Esophagus (tissue), 2 donors: ENCODE measurements at regions not wholly inside any gene's neighbourhood (a gene's known extent, or its start where the extent isn't known, plus 50 kb on each side); places are given as distances from the start of the nearest gene placed in this dataset.

Experiments used
- H3K27ac ChIP-seq, 2 donors: one replicate each; pipeline ENCODE4 v1.5.1; 2013; ENCODE audit warnings: low read depth in 2 of 2, mild to moderate bottlenecking in 2 of 2, inconsistent platforms in 1 of 2, low read length in 1 of 2, moderate library complexity in 1 of 2
- H3K27me3 ChIP-seq, 2 donors: one replicate each; pipeline ENCODE4 v1.6.1; 2013; ENCODE audit warnings: low read length in 2 of 2, control low read depth in 1 of 2, mild to moderate bottlenecking in 1 of 2; ENCODE audit not compliant: insufficient read depth in 2 of 2, control insufficient read depth in 1 of 2
- H3K36me3 ChIP-seq, 2 donors: one replicate each; pipeline ENCODE4 v1.6.1; 2013; ENCODE audit warnings: low read length in 1 of 2; ENCODE audit not compliant: control insufficient read depth in 2 of 2, insufficient read depth in 2 of 2
- H3K4me1 ChIP-seq, 2 donors: one replicate each; pipeline ENCODE4 v1.6.1; 2013; ENCODE audit warnings: low read length in 1 of 2; ENCODE audit not compliant: control insufficient read depth in 2 of 2, insufficient read depth in 2 of 2
- H3K4me3 ChIP-seq, 2 donors: one replicate each; pipeline ENCODE4 v1.5.1; 2013; ENCODE audit warnings: low read length in 2 of 2, mild to moderate bottlenecking in 2 of 2, low read depth in 1 of 2, moderate library complexity in 1 of 2
- H3K9me3 ChIP-seq, 2 donors: one replicate each; pipeline ENCODE4 v1.6.1; 2013; ENCODE audit warnings: mild to moderate bottlenecking in 2 of 2, low read depth in 1 of 2, low read length in 1 of 2, moderate library complexity in 1 of 2; ENCODE audit not compliant: control insufficient read depth in 2 of 2, insufficient read depth in 1 of 2
- WGBS, 2 donors: extraction: QIAGEN DNeasy Blood & Tissue Kit; methylation state at CpG; one replicate each; pipeline ENCODE4 v1.1.7; 2013; 5-methylcytosine and 5-hydroxymethylcytosine counted together
- donor health status: healthy with polysubstance abuse.
- donor health status: Bipolar disorder and iron deficiency.

DNA sequence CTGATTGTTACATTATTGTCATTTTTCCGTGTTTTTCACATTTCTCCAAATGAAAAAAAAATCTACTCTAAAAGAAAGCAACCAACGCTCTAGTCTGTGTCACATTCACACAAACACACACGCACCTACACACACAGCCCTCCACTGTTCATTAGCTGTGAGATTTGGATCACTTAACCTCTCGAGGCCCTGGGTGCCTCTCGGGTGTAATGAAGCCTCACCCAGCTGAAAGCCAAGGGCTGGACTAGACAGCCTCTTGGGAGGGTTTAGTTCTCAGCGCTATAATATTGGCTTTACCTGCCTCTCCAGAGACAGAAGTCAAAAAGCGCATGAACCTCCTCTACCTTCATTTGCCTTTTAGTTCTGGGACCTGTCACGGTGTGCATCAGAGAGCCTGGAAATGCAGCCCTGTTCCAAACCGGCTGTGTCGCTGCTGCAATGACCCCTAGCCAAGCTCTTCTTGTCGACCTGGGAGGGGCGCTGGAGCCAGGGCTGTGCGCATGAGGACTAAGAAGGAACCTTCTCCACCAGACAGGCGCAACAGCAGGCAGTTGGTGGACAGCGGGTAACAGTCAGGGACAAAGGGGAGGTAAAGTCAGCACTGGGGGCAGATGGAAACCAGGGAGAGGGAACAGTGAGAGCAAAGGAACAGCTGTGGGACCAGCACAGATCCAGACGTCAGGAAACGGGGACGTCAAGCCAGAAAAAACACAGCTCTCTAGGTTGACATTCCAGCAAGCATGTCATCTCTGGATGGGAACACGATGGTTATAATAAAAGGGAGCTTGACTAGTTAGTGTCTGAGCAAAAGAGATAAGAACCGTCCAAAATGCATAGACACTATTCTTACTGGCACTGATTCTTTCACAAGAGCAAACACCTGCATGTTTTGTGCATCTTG, 375.9 kb downstream of the EFNB2 start:
- 85 to 86% methylated on average over 20 of the region's 20 CpGs for WGBS, 2 donors
- H3K36me3 ChIP-seq, result no peaks in the 10 kb centered on the region
- H3K4me1 ChIP-seq, result no peaks in the 10 kb centered on the region
- H3K27me3 ChIP-seq, result no peaks in the 10 kb centered on the region
- H3K27ac ChIP-seq, result no peak overlapping the region
- no peaks in the 10 kb centered on the region for H3K9me3 ChIP-seq
- no peak overlapping the region for H3K4me3 ChIP-seq

DNA sequence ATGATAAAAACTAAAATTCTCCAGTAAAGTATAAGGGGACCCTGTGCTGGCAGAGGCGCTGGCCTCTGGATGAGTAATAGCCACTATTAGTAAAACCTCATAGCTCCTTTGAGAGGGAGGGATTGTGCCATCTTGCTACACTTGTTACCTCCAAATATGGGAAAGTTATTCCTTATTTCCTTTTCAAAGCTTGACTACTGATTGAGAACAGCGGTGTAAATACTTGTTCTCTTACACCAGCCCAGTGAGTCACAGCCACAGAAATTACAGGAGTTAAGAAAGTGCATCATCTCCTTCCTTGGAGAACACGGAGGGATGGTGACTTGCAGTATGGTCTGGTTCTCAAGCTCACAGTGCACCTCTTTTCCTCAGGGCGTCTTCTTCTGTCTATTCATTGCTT, 379.0 kb downstream of the EFNB2 start:
- no peaks in the 10 kb centered on the region for H3K9me3 ChIP-seq
- H3K36me3 ChIP-seq, result no peaks in the 10 kb centered on the region
- WGBS, 2 donors, result 75 to 80% methylated on average over 4 of the region's 4 CpGs

DNA sequence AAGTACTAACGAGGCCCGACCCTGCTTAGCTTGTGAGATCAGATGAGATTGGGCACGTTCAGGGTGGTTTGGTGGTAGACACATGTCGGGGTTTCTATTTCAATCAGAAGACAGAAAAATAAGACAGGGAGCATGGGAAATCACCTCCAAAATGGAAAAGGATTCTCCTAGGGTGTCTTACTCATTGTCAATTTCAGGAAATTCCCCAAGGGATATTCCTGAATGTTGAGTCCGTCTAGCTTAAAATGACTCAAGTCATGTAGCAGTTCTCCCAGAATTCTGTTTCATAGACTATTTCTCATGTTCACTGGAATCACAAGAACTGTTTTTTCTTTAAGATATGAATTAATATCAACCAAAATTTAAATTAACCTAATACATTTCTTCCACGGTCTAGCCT, 380.1 kb downstream of the EFNB2 start:
- H3K27ac ChIP-seq, result no peak overlapping the region
- no peaks in the 10 kb centered on the region for H3K27me3 ChIP-seq
- H3K36me3 ChIP-seq, result no peaks in the 10 kb centered on the region
- WGBS, 2 donors, result 71 to 78% methylated on average over 6 of the region's 6 CpGs
- H3K9me3 ChIP-seq, result no peaks in the 10 kb centered on the region
- peaks cover 0 to 6% of the 10 kb centered on the region in 2 donors for H3K4me1 ChIP-seq
- no peak overlapping the region for H3K4me3 ChIP-seq

More for the DNA sequence above, 379.0 kb downstream of the EFNB2 start:
- no peak overlapping the region for H3K27ac ChIP-seq
- no peak overlapping the region for H3K4me3 ChIP-seq
- no peaks in the 10 kb centered on the region for H3K27me3 ChIP-seq
- peaks cover 0 to 3% of the 10 kb centered on the region in 2 donors for H3K4me1 ChIP-seq

DNA sequence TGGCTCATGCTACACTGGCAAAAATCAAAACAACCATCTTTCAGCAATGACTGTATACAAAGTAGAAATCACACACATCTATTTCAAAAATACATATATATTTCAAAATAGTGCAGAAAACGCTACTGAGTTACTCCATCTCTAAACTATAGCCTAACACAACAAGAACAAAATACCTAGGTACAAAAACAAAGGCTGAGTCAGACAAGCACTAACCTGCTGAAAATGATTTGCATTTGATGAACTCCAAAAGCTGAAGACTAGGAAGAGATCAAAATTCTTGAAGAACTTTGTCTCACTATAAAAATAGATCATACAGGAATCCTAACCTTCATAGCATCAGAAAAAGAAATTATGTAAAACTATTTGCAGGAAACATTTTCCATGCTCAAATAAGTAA, 381.6 kb downstream of the EFNB2 start:
- H3K36me3 ChIP-seq, result no peaks in the 10 kb centered on the region
- peaks cover 0 to 6% of the 10 kb centered on the region in 2 donors for H3K4me1 ChIP-seq
- 47 to 52% methylated on average over 1 of the region's 1 CpG for WGBS, 2 donors
- H3K27me3 ChIP-seq, result no peaks in the 10 kb centered on the region
- no peak overlapping the region for H3K27ac ChIP-seq
- H3K9me3 ChIP-seq, result no peaks in the 10 kb centered on the region
- no peak overlapping the region for H3K4me3 ChIP-seq

DNA sequence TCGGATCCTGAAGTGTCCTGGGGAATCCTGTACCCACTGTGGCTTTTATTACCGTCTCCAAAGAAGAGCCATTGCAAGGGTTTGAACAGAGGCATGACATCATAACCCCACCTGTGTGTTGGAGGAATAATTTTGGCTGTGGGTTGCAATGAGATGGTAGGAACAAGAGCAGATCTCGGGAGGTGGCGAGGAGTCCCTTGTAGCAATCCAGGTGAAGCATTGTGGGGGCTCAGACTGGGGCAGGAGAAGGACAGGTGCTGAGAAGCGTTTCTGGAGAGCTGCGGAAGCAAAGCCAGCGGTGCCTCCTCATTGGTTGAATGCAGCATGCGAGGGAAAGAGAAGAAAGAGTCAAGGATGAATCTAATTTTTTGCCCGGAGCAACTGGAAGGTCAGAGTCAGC, 382.4 kb downstream of the EFNB2 start:
- Histone ChIP-seq H3K36me3 (no peaks in the 10 kb centered on the region), H3K27me3 (no peaks in the 10 kb centered on the region), H3K27ac (no peak overlapping the region), H3K4me1 (peaks cover 0 to 6% of the 10 kb centered on the region in 2 donors), H3K4me3 (no peak overlapping the region), H3K9me3 (no peaks in the 10 kb centered on the region)
- 89 to 91% methylated on average over 9 of the region's 9 CpGs for WGBS, 2 donors

DNA sequence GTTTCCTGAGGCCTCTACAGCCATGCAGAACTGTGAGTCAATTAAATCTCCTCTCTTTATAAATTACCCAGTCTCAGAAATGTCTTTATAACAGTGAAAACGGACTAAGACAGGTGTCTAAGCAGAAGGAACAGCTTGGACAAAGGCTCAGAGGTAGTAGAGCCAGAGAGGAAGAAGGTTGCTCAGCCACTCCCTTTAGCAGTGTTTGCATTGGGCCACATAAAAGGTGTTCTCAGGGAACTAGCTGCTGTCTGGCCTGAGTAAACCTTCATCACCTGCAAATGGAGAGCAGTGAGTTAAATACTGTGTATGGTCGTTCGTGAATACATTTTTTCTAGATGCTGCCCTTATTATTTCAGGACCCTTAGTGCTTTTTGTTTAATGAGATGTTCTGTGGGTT, 383.4 kb downstream of the EFNB2 start:
- peaks cover 0 to 6% of the 10 kb centered on the region in 2 donors for H3K4me1 ChIP-seq
- no peaks in the 10 kb centered on the region for H3K36me3 ChIP-seq
- peak overlapping the region in 1 of 2 donors; percentile 31 for H3K27ac ChIP-seq
- H3K4me3 ChIP-seq, result no peak overlapping the region
- no peaks in the 10 kb centered on the region for H3K27me3 ChIP-seq
- no peaks in the 10 kb centered on the region for H3K9me3 ChIP-seq
- WGBS, 2 donors, result 74 to 76% methylated on average over 3 of the region's 3 CpGs

DNA sequence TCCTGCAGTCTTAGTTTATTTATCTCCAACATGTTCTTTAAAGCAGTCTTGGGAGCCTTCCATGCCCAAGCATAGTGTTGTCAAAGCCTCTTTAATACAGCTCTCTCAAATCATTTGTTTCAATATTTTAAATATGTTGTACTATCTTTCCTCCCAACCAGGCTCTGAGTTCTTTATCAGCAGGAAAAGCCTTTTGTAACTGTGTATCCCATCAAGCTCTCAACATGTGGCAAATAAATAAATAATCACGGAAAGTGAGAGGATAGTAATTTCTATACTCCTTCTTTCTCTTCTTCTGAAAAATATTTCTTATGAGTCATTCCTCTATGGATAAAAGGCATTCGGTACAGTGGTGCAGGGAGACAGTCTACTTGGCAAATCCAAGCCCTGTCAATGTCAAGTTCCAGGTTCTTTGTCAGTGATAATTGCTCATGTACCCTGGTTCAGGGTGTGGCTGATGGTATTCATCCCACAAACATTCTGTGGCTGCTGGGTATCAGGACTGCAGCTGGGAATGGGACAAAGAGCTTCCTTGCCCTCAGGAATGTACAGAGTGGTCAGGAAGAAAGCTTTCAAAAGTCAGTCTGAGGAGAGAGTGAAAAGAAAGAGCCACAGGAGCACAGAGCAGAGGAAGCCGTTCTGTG, 384.3 kb downstream of the EFNB2 start:
- peaks cover 0 to 10% of the 10 kb centered on the region in 2 donors for H3K4me1 ChIP-seq
- H3K36me3 ChIP-seq, result no peaks in the 10 kb centered on the region
- H3K27ac ChIP-seq, result peak overlapping the region; percentile 10 to 50
- H3K4me3 ChIP-seq, result no peak overlapping the region
- 31 to 50% methylated on average over 3 of the region's 3 CpGs for WGBS, 2 donors
- no peaks in the 10 kb centered on the region for H3K9me3 ChIP-seq
- no peaks in the 10 kb centered on the region for H3K27me3 ChIP-seq

DNA sequence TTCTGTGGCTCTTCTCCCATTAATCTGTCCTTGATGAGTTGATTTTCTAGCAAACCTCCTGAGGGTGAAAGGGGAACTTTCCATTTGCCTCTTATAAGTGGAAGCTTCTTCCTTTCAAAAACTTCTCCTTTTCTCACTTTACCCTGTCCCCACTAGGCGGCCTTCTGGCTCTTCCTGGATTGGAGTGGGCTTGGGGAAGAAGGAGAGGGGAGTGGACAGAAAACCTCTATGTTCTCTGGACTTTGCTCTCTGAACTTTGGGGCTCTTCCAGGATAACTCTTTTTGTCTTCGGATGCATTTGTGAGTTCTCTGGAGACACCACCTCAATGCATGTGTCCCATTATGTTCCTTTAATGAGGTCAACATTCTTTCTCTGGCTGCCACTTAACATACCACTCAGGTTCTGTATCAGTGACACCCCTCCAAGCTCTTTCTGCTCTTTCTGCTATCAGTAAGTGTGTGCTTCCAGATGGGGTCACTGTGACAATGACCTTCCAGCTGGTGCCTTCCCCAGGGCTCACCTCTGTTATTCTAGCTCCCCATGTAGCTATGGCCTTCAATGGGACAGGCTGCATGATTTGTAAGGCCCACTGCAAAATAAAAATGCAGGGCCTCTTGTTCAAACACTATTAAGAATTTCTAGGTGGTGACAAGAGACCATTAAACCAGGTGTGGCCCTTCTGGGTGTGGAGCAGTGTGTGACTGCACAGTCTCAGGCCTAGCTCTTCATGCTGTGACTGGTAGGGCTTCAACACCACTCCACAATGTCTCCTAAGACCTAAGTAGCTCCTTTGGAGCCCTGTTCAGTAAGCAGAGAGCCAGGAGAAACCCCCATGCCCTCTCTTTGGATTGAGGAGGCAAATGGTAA, 389.2 kb downstream of the EFNB2 start:
- 88 to 90% methylated on average over 2 of the region's 2 CpGs for WGBS, 2 donors

DNA sequence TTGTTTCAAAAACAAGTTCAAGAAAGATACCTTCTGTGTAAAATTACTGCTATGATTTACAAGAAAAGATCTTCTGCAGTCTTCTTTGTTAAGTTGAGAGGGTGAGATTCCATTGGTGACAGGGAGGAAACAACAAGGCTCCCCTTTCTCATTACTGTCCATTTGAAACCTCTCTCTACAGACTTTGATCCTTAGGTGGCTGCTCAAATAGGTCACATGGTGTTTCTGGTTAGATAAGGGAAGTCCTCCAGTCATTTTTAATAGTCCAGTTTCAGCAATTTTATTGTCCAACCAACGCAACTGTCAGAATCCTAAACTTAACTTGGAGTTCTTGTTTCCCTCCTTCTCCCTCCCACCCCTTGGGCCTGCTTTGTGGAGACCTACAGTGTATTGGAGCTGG, 390.4 kb downstream of the EFNB2 start:
- no peaks in the 10 kb centered on the region for H3K36me3 ChIP-seq
- no peaks in the 10 kb centered on the region for H3K9me3 ChIP-seq
- H3K27ac ChIP-seq, result no peak overlapping the region
- H3K4me3 ChIP-seq, result no peak overlapping the region
- peaks cover 0 to 5% of the 10 kb centered on the region in 2 donors for H3K4me1 ChIP-seq
- 82 to 85% methylated on average over 1 of the region's 1 CpG for WGBS, 2 donors
- no peaks in the 10 kb centered on the region for H3K27me3 ChIP-seq

More for the DNA sequence above, 389.2 kb downstream of the EFNB2 start:
- H3K27ac ChIP-seq, result no peak overlapping the region
- no peaks in the 10 kb centered on the region for H3K9me3 ChIP-seq
- no peak overlapping the region for H3K4me3 ChIP-seq
- no peaks in the 10 kb centered on the region for H3K27me3 ChIP-seq
- H3K4me1 ChIP-seq, result peaks cover 0 to 5% of the 10 kb centered on the region in 2 donors
- H3K36me3 ChIP-seq, result no peaks in the 10 kb centered on the region
